Dedifferentiated amniotic fluid mesenchymal stem cell (primary cell): ENCODE measurements at regions not wholly inside any gene's neighbourhood (a gene's known extent, or its start where the extent isn't known, plus 50 kb on each side); places are given as distances from the start of the nearest gene placed in this dataset.

Experiments
- DNase-seq: peaks from one replicate; pipeline ENCODE4 v3.0.0-alpha.2; 2016; ENCODE audit errors: extremely low spot score

GRCh38 chr16:66171578-66171977 lies 194.9 kb upstream of the CDH5 start:
- no peak for DNase-seq

- DNase-seq = no peak
Observed at GRCh38 chr16:66170989-66171388, 195.5 kb upstream of the CDH5 start.

GRCh38 chr16:66169817-66170216 lies 196.7 kb upstream of the CDH5 start:
- DNase-seq = no peak

- no peak for DNase-seq
Observed at GRCh38 chr16:66168777-66169176, 197.7 kb upstream of the CDH5 start.

- DNase-seq = no peak
Observed at GRCh38 chr16:66167564-66168291, 198.8 kb upstream of the CDH5 start.

- no peak for DNase-seq
Observed at GRCh38 chr16:66166490-66166889, 200.0 kb upstream of the CDH5 start.

GRCh38 chr16:66165879-66166278 lies 200.6 kb upstream of the CDH5 start:
- DNase-seq = no peak

GRCh38 chr16:66164581-66165247 lies 201.8 kb upstream of the CDH5 start:
- DNase-seq = no peak

GRCh38 chr16:66162821-66163220 lies 203.7 kb upstream of the CDH5 start:
- DNase-seq = no peak

- no peak for DNase-seq
Observed at GRCh38 chr16:66161942-66162341, 204.5 kb upstream of the CDH5 start.

GRCh38 chr16:66161269-66161668 lies 205.2 kb upstream of the CDH5 start:
- DNase-seq = no peak

GRCh38 chr16:66159987-66160386 lies 206.5 kb upstream of the CDH5 start:
- DNase-seq = no peak

GRCh38 chr16:66156538-66156937 lies 210.0 kb upstream of the CDH5 start:
- no peak for DNase-seq

GRCh38 chr16:66155933-66156332 lies 210.6 kb upstream of the CDH5 start:
- no peak for DNase-seq

GRCh38 chr16:66154801-66155200 lies 211.7 kb upstream of the CDH5 start:
- peak; percentile 55 for DNase-seq

GRCh38 chr16:66152823-66153393 lies 213.6 kb upstream of the CDH5 start:
- peak; percentile 83 for DNase-seq

- DNase-seq = no peak
Observed at GRCh38 chr16:66152181-66152580, 214.3 kb upstream of the CDH5 start.

GRCh38 chr16:66150698-66151482 lies 215.6 kb upstream of the CDH5 start:
- DNase-seq = no peak

- no peak for DNase-seq
Observed at GRCh38 chr16:66147291-66147690, 219.2 kb upstream of the CDH5 start.

GRCh38 chr16:66146798-66147197 lies 219.7 kb upstream of the CDH5 start:
- DNase-seq = no peak

GRCh38 chr16:66144641-66145040 lies 221.8 kb upstream of the CDH5 start:
- DNase-seq = no peak

GRCh38 chr16:66143415-66143814 lies 223.1 kb upstream of the CDH5 start:
- no peak for DNase-seq
